Gastrocnemius medialis (tissue), 4 donors: ENCODE measurements at regions not wholly inside any gene's neighbourhood (a gene's known extent, or its start where the extent isn't known, plus 50 kb on each side); places are given as distances from the start of the nearest gene placed in this dataset.

Source experiments
- POLR2A ChIP-seq, 2 donors: fragments of 450-650 bp; IDR thresholded peaks; one replicate each; pipeline ENCODE4 v1.6.1; 2017; ENCODE audit warnings: antibody characterized with exemption in 2 of 2, mild to moderate bottlenecking in 2 of 2, moderate library complexity in 2 of 2
- TF ChIP-seq, protein P1 (sequence below), 5 experiments: fragments of 450-650 bp in 3 of 5; fragments of 200-600 bp in 2 of 5; sonication (generic) in 2 of 5; IDR thresholded peaks in 4 of 5; conservative IDR thresholded peaks in 1 of 5; 1 replicate in 4 of 5; 2 replicates in 1 of 5; pipeline ENCODE4 v1.5.1; 2016 to 2019; ENCODE audit warnings: antibody characterized with exemption in 5 of 5, mild to moderate bottlenecking in 3 of 5, moderate library complexity in 3 of 5

- no peak for TF ChIP-seq POLR2A (IDR thresholded peaks at IDR 0.05)
- TF ChIP-seq, protein P1, sequence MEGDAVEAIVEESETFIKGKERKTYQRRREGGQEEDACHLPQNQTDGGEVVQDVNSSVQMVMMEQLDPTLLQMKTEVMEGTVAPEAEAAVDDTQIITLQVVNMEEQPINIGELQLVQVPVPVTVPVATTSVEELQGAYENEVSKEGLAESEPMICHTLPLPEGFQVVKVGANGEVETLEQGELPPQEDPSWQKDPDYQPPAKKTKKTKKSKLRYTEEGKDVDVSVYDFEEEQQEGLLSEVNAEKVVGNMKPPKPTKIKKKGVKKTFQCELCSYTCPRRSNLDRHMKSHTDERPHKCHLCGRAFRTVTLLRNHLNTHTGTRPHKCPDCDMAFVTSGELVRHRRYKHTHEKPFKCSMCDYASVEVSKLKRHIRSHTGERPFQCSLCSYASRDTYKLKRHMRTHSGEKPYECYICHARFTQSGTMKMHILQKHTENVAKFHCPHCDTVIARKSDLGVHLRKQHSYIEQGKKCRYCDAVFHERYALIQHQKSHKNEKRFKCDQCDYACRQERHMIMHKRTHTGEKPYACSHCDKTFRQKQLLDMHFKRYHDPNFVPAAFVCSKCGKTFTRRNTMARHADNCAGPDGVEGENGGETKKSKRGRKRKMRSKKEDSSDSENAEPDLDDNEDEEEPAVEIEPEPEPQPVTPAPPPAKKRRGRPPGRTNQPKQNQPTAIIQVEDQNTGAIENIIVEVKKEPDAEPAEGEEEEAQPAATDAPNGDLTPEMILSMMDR (IDR thresholded peaks at IDR 0.05 in 4 of 5, conservative IDR thresholded peaks at IDR 0.05 in 1 of 5), result no peak
Measured at GRCh38 chr2:234158812-234159211, 108.3 kb downstream of the SPP2 start.
